Stimulated activated CD8-positive, alpha-beta memory T cell treated with anti-CD3 and anti-CD28 coated beads, Interleukin-7, amount 100 ng/mL, for 48 hours (primary cell): ENCODE measurements at regions not wholly inside any gene's neighbourhood (a gene's known extent, or its start where the extent isn't known, plus 50 kb on each side); places are given as distances from the start of the nearest gene placed in this dataset.

ENCODE experiments used
- DNase-seq, 2 donors: peaks; one replicate each; pipeline ENCODE4 v3.0.0-alpha.2; 2020; ENCODE audit warnings: low read depth in 1 of 2; ENCODE audit errors: extremely low read depth in 1 of 2

DNA sequence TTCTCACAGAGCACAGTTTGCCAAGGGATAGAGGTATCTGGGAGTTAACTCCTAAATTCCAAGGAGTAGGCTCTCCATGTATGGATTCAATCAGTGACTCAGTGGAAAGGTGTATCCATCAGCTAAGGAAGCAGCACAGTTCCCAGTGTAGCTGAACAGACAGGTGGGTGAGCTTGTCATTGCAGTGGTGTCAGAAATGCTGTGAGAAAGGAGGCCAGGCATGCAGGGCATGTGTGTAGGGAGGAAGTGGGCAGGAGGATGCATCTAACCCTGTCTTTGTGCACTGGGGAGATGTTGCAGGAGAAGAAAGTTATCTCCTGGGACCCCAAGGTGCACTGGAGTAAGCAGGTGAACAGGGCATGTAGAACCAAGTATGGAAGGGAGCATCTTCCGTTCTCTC lies 539.0 kb downstream of the VRK1 start:
- DNase-seq = no peak

DNA sequence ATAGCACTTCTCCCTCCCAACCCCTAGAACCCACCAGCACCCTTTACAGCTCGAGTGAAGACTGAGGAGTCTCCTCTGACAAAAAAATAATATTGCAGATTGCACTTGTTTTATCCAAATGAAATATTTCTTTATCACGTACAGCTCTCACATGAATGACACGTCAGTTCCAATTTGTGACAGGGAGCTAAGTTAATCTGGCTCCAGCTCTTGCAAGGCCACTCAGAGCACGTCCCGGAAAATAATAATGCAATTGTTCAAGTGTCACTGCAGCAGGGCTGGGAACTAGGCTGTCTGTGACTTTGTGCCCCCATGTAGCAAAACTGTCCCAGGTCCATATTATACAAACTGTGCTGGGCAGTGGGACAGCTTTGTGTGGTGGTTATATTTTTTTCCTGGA lies 539.6 kb downstream of the VRK1 start:
- DNase-seq = no peak

DNA sequence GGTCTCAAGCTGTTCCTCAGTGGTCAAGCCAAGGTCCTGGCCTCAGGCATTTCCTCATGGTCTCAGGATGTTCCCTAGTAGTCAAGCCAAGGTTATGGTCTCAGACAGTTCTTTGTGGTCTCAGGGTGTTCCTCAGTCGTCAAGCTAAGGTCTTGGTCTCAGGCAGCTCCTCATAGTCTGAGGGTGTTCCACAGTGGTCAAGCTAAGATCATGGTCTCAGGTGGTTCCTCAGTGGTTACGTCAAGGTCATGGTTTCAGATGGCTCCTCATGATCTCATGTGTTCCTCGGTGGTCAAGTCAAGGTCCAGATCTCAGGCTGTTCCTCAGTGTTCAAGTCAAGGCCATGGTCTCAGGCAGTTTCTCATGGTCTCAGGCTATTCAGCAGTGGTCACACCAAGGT lies 540.1 kb downstream of the VRK1 start:
- DNase-seq = no peak

DNA sequence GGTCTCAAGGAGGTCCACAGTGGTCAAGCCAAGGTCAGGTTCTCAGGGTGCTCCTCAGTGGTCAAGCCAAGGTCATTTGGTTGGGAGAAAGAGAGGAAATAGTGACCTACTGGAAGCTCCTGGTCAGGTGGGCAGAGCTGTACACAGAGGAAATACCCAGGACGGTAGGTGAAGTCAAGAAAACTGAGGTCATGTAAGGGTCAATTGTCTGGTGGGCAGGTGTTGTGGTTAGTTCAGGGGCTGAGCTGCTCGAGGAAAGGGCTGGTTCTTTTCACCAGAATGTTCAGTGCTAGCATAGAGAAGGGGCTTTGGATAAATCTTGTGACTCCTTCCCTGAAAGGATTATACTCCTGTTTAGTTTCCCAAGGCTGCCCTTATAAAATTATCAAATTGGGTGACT lies 540.5 kb downstream of the VRK1 start:
- no peak for DNase-seq

DNA sequence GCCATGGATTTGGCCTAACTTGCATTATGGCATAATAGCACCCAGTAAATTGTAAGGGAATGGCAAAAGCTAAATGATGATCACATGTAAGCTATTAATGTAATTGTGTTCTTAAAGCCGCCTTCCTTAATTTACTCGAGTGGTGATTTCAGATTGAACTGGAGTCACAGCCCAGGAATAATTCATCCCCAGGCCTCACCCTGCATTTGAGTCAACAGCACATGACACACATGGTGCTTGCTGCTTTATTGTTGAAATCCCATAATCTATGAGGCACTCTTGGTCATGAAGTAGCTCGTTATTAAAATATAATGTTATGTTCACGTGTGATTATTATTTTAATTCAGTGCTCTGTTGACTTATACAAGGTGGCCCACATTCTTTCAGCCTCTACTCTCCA lies 547.5 kb downstream of the VRK1 start:
- no peak for DNase-seq

DNA sequence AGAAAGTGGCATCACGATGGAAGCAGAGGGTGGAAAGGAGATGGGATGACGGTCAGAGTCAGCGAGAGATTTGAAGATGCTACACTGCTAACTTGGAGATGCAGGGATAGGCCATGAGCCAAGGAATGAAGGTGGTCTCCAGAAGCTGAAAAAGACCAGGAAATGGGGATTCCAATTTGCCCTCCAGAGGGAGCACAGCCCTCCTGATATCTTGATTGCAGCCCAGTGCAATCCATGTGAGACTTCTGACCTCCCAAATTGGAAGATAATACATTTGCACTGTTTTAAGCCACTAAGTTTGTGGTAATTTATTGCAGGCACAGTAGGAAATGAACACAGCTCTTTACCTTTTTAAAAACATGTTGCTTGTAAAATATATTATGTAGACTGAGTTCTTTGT lies 549.5 kb downstream of the VRK1 start:
- DNase-seq = no peak

DNA sequence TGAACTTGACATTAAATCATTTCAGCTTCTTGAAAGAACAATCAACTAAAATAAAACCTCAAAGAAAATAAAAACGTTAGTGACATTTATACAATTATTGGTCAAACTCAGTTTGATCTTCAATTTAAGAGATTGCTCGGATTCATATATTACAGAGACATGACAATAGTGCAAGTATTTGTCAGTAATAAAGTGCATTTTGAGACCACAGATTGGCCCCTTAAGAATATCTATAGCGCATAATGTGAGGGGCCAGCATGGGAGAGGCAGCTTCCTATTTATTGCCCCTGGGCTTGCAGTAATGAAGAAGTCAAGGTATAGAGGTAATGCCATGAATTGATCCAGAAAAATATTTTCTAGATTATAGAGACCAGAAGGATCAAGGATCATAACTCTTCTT lies 552.3 kb downstream of the VRK1 start:
- DNase-seq = no peak

DNA sequence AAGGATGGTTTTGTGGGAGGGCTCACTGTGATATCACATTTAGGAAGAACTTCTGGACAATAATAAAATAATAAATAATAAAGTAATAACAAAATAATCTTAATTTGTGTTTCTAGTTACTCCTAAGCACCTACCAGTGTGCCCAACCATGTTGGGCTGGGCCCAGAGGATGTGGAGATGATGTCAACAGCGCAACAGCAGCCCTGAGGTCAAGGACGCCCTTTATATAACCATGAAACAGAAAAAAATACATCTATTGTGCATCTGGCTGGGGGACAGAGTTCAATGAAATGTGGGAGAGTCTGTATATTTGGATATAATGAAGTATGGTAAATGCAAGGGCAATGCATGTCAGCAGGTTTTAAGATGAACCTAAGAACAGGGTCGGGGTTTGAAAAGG lies 552.8 kb downstream of the VRK1 start:
- no peak for DNase-seq

DNA sequence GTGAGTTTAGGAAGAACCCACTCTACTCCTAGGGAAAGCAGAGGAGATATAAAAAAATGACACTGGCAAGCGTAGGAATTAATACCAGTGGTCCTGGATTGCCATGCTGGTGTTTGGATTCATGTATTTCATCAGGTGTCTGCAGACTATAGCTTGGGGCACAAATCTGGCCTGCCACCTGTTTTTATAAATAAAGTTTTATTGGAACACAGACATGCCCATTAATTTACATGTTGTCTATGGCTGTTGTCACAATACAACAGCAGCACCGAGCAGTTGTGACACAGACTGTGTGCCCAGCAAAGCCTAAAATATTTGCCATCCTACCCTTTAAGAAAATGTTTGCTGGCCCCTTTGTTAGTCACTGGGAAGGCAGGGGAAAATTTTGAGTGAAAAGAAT lies 553.2 kb downstream of the VRK1 start:
- no peak for DNase-seq

DNA sequence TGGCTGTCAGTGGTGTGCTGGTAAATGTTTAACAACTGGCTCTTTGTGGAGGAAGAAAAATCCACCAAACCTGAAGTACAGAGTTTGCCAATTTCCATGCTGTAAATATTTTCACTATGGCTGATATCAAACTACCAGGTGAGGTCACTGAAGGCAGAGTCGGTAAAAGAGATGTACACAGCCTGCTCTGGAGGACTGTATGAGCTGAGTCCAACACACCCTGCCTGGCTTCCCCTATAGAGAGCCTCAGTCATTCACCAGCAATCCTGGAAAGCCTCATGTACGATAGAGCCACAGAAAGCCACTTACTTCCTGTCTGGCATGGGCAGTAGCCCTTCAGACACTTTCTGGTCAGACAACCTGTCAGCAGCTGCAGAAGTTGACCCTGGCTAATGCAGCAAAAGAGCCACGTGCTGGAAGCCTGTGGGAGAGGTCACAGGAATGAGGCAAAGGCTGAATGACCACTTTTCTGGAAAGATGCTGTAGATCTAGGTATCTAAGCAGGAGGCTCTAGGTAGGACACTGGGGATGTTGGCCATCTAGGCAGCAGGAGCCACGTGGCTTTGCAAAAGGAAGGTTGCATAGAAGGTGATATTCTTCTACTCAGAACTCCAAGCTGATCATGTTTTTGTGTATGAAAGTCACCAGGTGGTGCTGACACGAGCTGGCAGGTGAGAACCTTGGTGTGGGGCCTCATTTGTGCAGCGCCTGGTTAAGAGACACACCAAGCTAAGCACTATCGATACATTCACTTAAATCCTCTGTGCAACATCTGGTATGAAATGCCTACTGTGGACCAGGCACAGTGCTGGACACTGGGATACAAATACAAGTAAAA lies 553.9 kb downstream of the VRK1 start:
- DNase-seq = no peak

DNA sequence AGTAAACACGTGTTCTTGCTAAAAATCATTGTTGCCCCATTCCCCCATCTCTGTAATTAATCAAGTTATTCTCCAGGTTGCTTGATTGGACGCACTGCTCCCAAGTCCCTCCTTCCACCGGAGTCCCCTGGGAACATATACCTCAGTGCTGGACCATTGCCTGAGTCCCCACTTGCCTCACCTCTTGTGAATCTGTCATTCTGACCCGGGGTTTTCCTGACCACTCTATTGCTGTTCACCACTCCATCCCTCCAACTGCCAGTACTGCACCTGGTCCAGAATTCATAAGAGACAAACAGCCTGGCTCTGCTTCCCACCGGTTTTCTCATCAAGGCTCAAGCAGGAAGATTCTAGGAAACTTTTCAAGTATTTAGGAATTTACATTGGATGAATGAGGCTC lies 555.9 kb downstream of the VRK1 start:
- no peak for DNase-seq

DNA sequence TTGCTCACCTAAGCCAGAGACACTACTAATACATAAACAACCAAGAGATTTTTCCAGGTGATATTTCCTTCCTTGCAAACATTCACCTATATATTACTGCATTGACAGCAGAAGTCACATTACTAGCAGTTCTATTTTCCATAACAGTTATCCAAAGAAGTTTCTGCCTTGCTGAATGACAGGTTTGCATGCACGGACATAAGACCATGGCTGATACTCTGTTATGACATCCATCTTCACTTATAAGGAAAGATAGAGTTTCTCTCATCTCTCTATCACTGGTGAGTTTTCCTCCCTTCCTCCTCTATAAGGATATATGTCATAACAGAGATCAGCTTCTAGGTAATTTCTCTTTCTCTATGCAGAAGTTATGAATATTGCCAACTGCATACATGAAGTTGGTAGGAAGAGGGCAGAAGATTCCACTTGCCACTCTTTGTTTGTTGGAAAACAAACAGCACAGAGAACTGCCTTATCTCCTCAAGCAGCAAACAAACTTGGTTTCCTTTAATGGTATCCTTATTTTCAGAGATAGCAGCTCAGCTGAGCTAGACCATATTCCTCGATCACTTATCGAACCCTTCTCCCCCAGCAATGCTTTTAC lies 557.0 kb downstream of the VRK1 start:
- no peak for DNase-seq

DNA sequence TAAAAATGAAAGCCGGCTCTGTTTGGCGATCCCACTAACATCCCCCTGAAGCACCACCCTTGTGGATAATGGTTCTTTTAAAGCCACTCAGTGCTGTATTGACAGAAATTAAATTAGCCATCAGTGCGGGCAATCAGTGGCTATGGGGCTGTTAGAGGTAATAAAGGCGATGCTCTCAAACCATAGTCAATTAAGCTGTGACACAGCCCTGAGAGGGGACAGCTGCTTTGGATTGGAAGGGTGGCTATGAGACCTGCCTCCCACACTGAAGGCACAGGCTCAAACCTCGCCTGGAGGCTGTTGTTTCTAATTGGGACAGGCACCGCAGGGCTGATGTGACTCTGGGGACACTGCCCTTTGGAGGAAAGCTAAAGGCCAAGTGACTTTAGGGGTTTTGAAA lies 562.2 kb downstream of the VRK1 start:
- DNase-seq = no peak

DNA sequence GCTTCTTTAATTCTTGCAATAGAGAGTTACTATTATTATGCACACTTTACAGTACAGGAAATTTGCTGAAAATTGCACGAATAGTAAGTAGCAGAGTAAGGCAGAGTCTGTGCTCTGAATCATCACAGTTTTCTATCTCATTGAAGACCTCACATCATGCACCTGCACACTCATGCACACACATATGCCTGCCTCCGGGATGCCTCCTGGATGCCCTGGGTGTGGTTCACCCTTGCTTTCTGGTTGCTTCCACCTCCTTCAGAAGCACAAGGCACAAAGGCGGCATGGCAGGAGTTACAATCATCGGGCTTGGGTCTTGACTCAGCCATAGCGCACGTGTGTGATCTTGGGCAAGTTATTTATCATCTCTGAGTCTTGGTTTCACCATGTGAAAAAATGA lies 564.0 kb downstream of the VRK1 start:
- DNase-seq = no peak

DNA sequence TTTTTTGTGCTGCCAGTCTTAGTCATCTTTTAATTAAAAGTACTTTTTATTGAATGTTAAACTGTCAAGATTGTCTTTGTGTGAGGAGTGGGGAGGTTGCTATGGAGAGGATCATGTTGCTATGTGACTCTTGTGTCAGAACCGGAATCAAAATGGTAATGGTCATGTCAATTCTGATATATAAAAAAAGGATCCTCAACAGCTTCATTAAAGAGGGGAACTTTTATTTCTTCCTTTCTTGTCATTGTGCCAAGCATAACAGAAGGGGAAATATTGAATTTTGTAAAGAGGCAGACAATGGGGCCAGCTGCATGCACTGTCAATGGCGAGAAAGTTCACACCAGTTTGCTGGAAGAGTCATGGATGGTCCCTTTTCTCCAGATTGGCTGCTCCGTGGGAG lies 564.8 kb downstream of the VRK1 start:
- DNase-seq = no peak

DNA sequence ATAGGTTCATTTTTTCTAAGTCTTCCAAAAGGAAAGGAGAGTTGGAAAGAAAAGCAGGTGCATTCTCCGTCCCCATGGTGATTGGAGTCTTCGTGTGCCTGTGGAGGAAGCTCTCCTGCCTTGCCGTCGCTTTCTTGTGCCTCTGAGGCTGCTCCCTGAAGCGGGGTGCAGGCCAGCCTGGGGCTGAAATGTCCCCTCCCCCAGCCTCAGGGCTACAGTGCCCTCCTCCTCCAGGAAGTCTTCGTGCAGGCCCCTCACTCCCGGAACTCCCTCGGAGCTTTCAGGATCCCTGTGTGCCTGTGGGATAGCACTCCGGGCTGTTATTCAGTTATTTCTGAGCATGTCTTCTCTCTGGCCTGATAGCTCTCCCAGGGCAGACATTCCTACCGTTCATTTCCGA lies 569.2 kb downstream of the VRK1 start:
- DNase-seq = no peak

DNA sequence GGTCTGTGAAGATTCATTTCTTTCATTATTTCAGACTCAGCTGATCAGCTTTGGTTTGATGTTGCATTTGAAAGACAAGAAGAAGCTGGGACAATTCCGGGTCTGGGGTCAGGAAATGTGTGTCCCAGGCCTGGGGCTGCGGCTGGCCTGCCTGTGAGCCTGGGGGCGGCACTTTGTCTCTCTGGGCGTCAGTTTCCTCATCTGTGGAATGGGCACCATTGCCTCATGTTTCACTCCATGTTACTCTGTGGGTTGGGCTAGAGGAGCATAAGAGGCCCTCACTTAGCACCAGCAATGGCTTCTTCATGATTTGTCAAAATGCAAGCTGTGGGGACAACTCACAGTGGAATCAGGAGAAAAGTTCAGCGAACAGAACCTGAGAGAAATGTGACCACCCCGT lies 570.1 kb downstream of the VRK1 start:
- no peak for DNase-seq

DNA sequence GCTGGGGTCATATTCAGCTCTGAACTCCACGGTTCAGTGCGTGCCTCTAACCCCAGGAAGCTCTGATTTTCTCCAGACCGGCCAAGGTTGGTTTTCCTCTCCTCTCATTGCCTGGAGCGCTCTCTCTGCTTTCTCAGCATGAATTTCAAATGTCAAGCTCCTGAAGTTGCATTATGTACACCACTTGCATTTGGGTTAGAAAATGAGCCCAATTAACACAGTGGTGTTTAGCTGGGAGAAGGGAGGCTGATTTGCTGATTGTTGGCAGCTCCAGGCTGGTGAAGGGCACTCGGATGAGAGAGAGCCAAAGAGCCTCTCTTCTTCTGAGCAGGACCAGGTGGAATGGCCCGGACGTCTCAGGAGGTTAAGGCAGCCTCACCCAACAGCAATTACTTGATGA lies 570.9 kb downstream of the VRK1 start:
- no peak for DNase-seq

DNA sequence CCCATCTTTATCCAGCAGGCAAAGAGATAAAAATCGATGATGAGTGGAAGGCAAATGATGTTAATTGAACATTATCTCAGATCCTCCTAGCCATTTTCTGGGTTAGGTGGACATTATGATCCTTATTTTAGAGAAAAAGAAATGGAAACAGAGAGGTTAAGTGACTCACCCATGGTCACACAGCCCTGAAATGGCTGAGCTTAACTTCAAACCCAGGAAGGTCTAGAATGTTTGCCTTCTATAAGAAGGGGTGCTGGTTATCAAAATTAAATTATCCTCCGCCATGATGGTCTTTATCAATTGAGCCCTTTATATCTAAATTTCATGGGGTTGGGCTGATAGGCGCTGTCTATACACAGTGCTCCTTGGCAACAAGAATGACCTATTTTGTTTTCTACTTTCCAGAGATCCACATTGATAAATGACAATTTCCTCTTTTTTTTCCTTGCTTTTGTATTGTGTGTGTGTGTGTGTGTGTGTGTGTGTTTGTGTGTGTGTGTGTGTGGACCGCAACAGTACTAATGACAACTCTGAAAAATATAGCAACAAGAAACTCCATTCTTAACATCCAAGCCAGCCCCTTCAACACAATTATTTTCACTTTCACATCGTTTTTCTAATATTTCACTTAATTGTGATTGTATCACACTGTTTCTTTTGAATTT lies 571.9 kb downstream of the VRK1 start:
- no peak for DNase-seq

DNA sequence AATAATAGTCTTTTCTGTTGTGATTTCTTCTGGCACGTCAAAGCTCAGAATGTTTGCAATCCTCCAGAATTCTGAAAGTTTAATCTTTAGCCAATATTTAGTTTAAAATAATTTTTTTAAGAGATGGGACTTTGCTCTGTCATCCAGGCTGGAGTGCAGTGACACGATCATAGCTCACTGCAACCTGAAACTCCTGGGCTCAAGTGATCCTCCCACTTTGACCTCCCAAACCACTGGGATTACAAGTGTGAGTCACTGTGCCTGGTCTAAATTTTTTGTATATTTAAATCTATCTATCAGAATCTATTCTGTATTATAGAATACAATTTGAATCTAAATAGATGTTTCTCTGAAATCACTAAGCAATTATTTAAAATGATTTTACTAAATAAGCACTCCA lies 572.7 kb downstream of the VRK1 start:
- no peak for DNase-seq

DNA sequence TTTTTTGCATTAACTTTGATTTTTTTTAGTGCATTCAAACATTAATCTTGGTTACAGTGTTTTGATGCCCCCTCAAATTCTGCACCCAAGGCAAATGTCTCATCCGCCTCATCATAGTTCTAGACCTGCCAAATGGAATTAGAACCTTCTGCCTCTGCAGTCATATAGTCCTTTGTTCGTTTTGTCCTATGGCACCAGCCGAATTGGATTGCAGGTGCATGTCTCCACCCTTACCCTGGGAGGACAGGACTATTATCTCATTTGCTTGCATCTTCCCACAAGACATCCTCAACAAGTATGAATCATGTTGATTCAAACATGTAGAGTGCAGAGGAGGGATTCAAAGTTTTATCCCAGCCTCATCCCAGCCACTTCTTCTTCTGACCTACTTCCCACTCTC lies 579.1 kb downstream of the VRK1 start:
- DNase-seq = no peak

DNA sequence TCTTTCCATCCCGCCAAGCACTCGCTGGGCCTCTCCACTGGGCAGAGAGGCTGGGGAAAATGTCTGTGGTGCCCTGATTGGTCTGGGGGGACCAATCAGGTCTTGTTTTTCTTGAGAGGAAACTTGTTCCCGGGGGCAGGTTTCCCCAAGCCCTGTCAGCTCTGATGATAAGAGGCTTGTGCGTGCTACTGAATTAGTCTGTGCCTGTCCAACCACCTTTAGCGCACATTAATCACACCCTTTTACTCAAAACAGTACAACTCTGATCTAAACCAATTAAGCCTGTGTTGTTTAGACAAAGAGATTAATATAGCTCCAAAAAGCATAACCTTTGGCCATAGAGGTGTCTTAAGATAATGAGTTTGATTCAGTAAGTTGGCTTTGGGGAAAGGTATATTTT lies 580.4 kb downstream of the VRK1 start:
- no peak for DNase-seq
